ENCODE measurements at regions not wholly inside any gene's neighbourhood (a gene's known extent, or its start where the extent isn't known, plus 50 kb on each side); places are given as distances from the start of the nearest gene placed in this dataset.

- Histone ChIP-seq H3K4me1 (ENCODE audit: control insufficient read depth, insufficient read depth, low read length) (no peaks in the 10 kb centered on the region), H3K36me3 (ENCODE audit: control insufficient read depth, insufficient read depth, low read length) (no peaks in the 10 kb centered on the region), H3K4me3 (ENCODE audit: low read length) (no peak overlapping the region), H3K9me3 (ENCODE audit: control insufficient read depth, low read depth, low read length) (no peaks in the 10 kb centered on the region), H3K27ac (ENCODE audit: low read length) (no peak overlapping the region), H3K27me3 (ENCODE audit: control insufficient read depth, insufficient read depth, low read length) (no peaks in the 10 kb centered on the region)
- DNase-seq, result no peak
- WGBS (ENCODE audit: insufficient coverage, low lambda C conversion rate), result no CpG with 5 or more reads among the region's 1 CpG
Observed at GRCh38 chr13:53311561-53311960, 282.9 kb downstream of the OLFM4 start.

DNA sequence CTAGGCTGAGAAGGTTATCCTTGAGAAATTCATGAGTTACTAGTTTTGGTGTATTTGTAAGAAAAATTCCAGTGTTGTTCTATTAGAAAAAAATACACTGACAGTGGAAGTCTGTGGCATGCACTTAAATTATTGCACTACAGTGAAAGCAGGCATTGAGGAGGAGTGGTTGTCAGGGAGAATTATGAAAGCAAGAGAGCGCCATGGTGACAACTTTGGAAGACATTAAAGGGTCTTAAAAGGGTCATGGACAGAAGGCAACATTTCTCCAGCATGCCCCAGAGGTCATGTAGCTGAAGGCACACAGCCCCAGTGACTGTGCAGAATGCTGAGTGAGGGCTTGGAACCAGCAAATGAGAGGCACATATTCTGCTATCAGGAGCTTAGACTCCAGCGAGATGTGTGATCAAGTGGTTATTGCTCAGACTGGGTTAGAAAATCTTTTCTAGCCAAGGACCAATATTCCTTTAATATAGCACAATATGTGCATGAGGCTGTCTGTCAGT is 292.7 kb downstream of the OLFM4 start:
- H3K4me3 ChIP-seq (ENCODE audit: low read length), result no peak overlapping the region
- no peaks in the 10 kb centered on the region for H3K9me3 ChIP-seq (ENCODE audit: control insufficient read depth, low read depth, low read length)
- DNase-seq, result no peak
- H3K27me3 ChIP-seq (ENCODE audit: control insufficient read depth, insufficient read depth, low read length), result no peaks in the 10 kb centered on the region
- no peaks in the 10 kb centered on the region for H3K4me1 ChIP-seq (ENCODE audit: control insufficient read depth, insufficient read depth, low read length)
- H3K27ac ChIP-seq (ENCODE audit: low read length), result no peak overlapping the region
- H3K36me3 ChIP-seq (ENCODE audit: control insufficient read depth, insufficient read depth, low read length), result no peaks in the 10 kb centered on the region
- WGBS (ENCODE audit: insufficient coverage, low lambda C conversion rate), result no CpG with 5 or more reads among the region's 2 CpGs

DNA sequence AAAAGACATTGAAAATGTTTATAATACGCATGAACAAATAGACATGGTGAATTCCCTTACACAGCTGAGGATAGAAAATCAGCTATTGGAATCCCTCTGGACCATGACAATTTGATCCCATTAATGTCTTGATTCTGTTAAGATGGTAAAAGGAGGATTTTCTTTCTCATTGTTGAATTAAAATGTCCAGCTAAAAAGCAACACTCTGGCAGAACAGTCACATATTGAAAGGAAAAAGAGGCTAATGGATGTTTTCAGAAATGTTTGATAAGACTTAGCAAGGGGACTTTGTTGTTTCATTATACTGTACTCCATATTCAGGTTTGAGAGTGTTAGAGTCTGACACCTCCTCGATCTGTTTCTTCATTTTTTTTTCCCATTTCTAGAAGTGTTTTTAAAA is 296.0 kb downstream of the OLFM4 start:
- Histone ChIP-seq H3K36me3 (ENCODE audit: control insufficient read depth, insufficient read depth, low read length) (no peaks in the 10 kb centered on the region), H3K27ac (ENCODE audit: low read length) (no peak overlapping the region), H3K4me1 (ENCODE audit: control insufficient read depth, insufficient read depth, low read length) (no peaks in the 10 kb centered on the region), H3K9me3 (ENCODE audit: control insufficient read depth, low read depth, low read length) (no peaks in the 10 kb centered on the region), H3K4me3 (ENCODE audit: low read length) (no peak overlapping the region), H3K27me3 (ENCODE audit: control insufficient read depth, insufficient read depth, low read length) (no peaks in the 10 kb centered on the region)
- DNase-seq, result no peak
- 100% methylated on average over 1 of the region's 2 CpGs for WGBS (ENCODE audit: insufficient coverage, low lambda C conversion rate)

- H3K9me3 ChIP-seq (ENCODE audit: control insufficient read depth, low read depth, low read length), result no peaks in the 10 kb centered on the region
- no peak overlapping the region for H3K4me3 ChIP-seq (ENCODE audit: low read length)
- no peak overlapping the region for H3K27ac ChIP-seq (ENCODE audit: low read length)
- no CpG with 5 or more reads among the region's 1 CpG for WGBS (ENCODE audit: insufficient coverage, low lambda C conversion rate)
- no peaks in the 10 kb centered on the region for H3K27me3 ChIP-seq (ENCODE audit: control insufficient read depth, insufficient read depth, low read length)
- H3K36me3 ChIP-seq (ENCODE audit: control insufficient read depth, insufficient read depth, low read length), result no peaks in the 10 kb centered on the region
- no peak for DNase-seq
- no peaks in the 10 kb centered on the region for H3K4me1 ChIP-seq (ENCODE audit: control insufficient read depth, insufficient read depth, low read length)
Observed at GRCh38 chr13:53326716-53327115, 298.1 kb downstream of the OLFM4 start.

- WGBS (ENCODE audit: insufficient coverage, low lambda C conversion rate), result 86% methylated on average over 4 of the region's 4 CpGs
- Histone ChIP-seq H3K27me3 (ENCODE audit: control insufficient read depth, insufficient read depth, low read length) (no peaks in the 10 kb centered on the region), H3K27ac (ENCODE audit: low read length) (no peak overlapping the region), H3K9me3 (ENCODE audit: control insufficient read depth, low read depth, low read length) (no peaks in the 10 kb centered on the region), H3K4me1 (ENCODE audit: control insufficient read depth, insufficient read depth, low read length) (no peaks in the 10 kb centered on the region), H3K4me3 (ENCODE audit: low read length) (no peak overlapping the region), H3K36me3 (ENCODE audit: control insufficient read depth, insufficient read depth, low read length) (no peaks in the 10 kb centered on the region)
- no peak for DNase-seq
Observed at GRCh38 chr13:53327680-53328315, 299.2 kb downstream of the OLFM4 start.

DNA sequence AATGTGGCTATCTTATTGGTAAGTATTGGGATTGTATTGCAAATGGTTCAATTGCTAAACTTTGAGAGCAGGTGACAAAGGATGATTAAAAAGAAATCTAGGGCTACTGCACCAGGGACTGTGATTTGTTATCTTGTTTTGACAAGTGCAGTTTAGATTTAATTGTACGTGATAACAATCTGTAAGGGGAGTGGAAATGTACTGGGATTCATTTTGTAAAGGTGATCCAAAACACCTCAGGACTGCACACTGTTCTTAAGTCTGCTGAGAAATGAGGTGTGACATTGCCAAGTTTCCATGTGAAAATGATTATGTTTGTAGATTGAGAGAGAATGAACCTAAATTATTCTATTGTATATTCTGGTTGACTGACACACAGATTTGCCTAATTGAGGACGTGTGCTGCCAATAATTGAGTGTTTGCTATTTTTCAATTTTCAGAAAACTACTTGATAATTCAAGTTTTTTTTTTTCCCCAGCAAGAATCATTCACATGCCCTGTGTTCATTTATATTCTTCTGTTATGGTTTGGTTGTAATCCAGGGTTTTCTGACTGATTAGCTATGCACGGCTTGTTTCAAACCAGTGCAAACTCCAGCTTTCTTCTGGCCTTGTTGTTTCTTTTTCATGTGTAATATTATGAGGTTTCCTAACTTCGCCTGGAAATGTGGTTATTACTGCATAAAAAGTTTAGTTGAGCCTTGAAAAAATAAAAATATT is 308.0 kb downstream of the OLFM4 start:
- no peaks in the 10 kb centered on the region for H3K27me3 ChIP-seq (ENCODE audit: control insufficient read depth, insufficient read depth, low read length)
- H3K36me3 ChIP-seq (ENCODE audit: control insufficient read depth, insufficient read depth, low read length), result no peaks in the 10 kb centered on the region
- no peak overlapping the region for H3K4me3 ChIP-seq (ENCODE audit: low read length)
- no peaks in the 10 kb centered on the region for H3K9me3 ChIP-seq (ENCODE audit: control insufficient read depth, low read depth, low read length)
- no peak for DNase-seq
- no peak overlapping the region for H3K27ac ChIP-seq (ENCODE audit: low read length)
- 82% methylated on average over 3 of the region's 4 CpGs for WGBS (ENCODE audit: insufficient coverage, low lambda C conversion rate)
- no peaks in the 10 kb centered on the region for H3K4me1 ChIP-seq (ENCODE audit: control insufficient read depth, insufficient read depth, low read length)

DNA sequence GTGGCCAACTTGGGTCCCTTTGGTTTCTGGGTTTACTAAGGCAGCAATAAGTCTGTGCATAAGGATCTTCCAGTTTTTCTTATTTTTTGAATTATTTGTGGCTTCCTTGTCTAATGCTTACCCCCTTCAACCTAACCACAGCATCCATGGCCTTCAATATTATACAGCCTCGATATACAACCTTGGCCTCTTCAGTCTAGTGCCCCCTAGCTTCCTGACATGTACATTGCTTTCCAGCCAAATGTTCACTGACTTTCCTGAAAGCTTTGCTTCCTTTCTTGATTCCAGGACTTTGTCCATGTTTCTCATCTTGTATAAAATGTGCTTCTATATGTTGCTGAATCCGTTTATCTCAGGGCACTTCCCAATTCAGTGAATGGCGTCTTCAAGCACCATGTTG is 310.1 kb downstream of the OLFM4 start:
- no peak overlapping the region for H3K27ac ChIP-seq (ENCODE audit: low read length)
- H3K4me1 ChIP-seq (ENCODE audit: control insufficient read depth, insufficient read depth, low read length), result no peaks in the 10 kb centered on the region
- H3K27me3 ChIP-seq (ENCODE audit: control insufficient read depth, insufficient read depth, low read length), result no peaks in the 10 kb centered on the region
- 80% methylated on average over 1 of the region's 3 CpGs for WGBS (ENCODE audit: insufficient coverage, low lambda C conversion rate)
- H3K9me3 ChIP-seq (ENCODE audit: control insufficient read depth, low read depth, low read length), result no peaks in the 10 kb centered on the region
- no peaks in the 10 kb centered on the region for H3K36me3 ChIP-seq (ENCODE audit: control insufficient read depth, insufficient read depth, low read length)
- no peak for DNase-seq
- no peak overlapping the region for H3K4me3 ChIP-seq (ENCODE audit: low read length)

DNA sequence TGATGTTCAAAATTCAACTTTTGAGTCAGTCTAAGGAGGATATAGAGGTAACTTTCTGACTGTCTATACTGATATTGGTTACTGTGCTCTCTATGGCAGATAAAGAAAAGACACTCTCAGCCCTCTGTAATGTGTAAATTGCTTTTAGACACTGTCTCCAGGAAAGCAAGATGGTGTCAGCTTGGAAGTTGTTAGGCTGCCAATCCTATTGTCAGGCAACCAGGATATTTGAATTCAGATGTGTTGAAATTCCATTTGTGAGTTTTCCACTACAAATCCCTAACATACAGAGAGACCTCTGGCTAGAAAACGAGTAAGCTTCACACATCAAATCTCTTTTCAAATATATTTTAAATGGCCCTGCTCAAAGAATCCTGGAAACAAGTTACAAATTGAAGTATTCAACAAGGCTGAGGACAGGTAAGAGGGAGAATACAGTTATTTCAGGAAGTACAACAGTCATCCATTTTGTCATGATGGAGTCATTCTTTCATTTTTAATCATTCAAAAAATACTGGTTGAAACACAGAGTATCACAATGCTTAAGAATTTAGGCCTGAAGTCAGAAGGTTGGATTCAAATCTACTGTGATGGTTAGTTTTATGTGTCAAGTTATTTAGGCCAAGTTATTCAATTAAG is 312.0 kb downstream of the OLFM4 start:
- DNase-seq, result no peak
- WGBS (ENCODE audit: insufficient coverage, low lambda C conversion rate), result 100% methylated on average over 1 of the region's 1 CpG
- H3K27me3 ChIP-seq (ENCODE audit: control insufficient read depth, insufficient read depth, low read length), result no peaks in the 10 kb centered on the region
- no peaks in the 10 kb centered on the region for H3K36me3 ChIP-seq (ENCODE audit: control insufficient read depth, insufficient read depth, low read length)
- H3K27ac ChIP-seq (ENCODE audit: low read length), result no peak overlapping the region
- no peak overlapping the region for H3K4me3 ChIP-seq (ENCODE audit: low read length)
- H3K4me1 ChIP-seq (ENCODE audit: control insufficient read depth, insufficient read depth, low read length), result no peaks in the 10 kb centered on the region
- no peaks in the 10 kb centered on the region for H3K9me3 ChIP-seq (ENCODE audit: control insufficient read depth, low read depth, low read length)

DNA sequence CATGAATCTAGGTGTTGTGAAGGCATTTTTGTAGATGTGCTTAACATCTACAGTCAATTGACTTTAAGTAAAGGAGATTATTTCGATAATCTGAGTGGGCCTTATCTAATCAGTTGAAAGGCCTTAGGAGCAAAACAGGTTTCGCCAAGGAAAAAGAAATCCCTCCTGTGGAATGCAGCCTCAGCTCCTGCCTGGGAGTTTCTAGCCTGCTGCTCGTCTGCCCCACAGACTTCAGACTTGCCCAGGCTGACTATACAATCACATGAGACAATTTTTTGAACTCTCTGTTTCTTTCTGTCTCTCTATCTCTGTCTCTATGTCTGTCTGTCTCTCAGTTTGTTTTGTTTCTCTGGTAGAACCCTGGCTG is 312.5 kb downstream of the OLFM4 start:
- Histone ChIP-seq H3K27me3 (ENCODE audit: control insufficient read depth, insufficient read depth, low read length) (no peaks in the 10 kb centered on the region), H3K27ac (ENCODE audit: low read length) (no peak overlapping the region), H3K36me3 (ENCODE audit: control insufficient read depth, insufficient read depth, low read length) (no peaks in the 10 kb centered on the region), H3K9me3 (ENCODE audit: control insufficient read depth, low read depth, low read length) (no peaks in the 10 kb centered on the region), H3K4me3 (ENCODE audit: low read length) (no peak overlapping the region), H3K4me1 (ENCODE audit: control insufficient read depth, insufficient read depth, low read length) (no peaks in the 10 kb centered on the region)
- no CpG with 5 or more reads among the region's 3 CpGs for WGBS (ENCODE audit: insufficient coverage, low lambda C conversion rate)
- no peak for DNase-seq

- 0% methylated on average over 1 of the region's 3 CpGs for WGBS (ENCODE audit: insufficient coverage, low lambda C conversion rate)
- no peaks in the 10 kb centered on the region for H3K36me3 ChIP-seq (ENCODE audit: control insufficient read depth, insufficient read depth, low read length)
Observed at GRCh38 chr13:53342623-53343360, 314.2 kb downstream of the OLFM4 start.

More at GRCh38 chr13:53342623-53343360, 314.2 kb downstream of the OLFM4 start:
- no peak for DNase-seq
- H3K27me3 ChIP-seq (ENCODE audit: control insufficient read depth, insufficient read depth, low read length), result no peaks in the 10 kb centered on the region
- no peaks in the 10 kb centered on the region for H3K4me1 ChIP-seq (ENCODE audit: control insufficient read depth, insufficient read depth, low read length)
- no peak overlapping the region for H3K4me3 ChIP-seq (ENCODE audit: low read length)
- no peak overlapping the region for H3K27ac ChIP-seq (ENCODE audit: low read length)
- no peaks in the 10 kb centered on the region for H3K9me3 ChIP-seq (ENCODE audit: control insufficient read depth, low read depth, low read length)
